ENCODE measurements at regions not wholly inside any gene's neighbourhood (a gene's known extent, or its start where the extent isn't known, plus 50 kb on each side); places are given as distances from the start of the nearest gene placed in this dataset.
"Not testable (repeated sequence)": the region's sequence is repeated elsewhere in the genome, so short reads cannot be mapped to it uniquely, and the experiment has no call there.

GRCh38 chr15:21051866-21052265 lies 185.8 kb upstream of the POTEB2 start:
- TF ChIP-seq CTCF, POLR2A (IDR thresholded peaks at IDR 0.05): not testable (repeated sequence)

All from breast epithelium (tissue), 3 donors.